ENCODE measurements at regions not wholly inside any gene's neighbourhood (a gene's known extent, or its start where the extent isn't known, plus 50 kb on each side); places are given as distances from the start of the nearest gene placed in this dataset.

- no peak for TF ChIP-seq POLR2AphosphoS5 (IDR thresholded peaks at IDR 0.05)
- TF ChIP-seq, protein P1, sequence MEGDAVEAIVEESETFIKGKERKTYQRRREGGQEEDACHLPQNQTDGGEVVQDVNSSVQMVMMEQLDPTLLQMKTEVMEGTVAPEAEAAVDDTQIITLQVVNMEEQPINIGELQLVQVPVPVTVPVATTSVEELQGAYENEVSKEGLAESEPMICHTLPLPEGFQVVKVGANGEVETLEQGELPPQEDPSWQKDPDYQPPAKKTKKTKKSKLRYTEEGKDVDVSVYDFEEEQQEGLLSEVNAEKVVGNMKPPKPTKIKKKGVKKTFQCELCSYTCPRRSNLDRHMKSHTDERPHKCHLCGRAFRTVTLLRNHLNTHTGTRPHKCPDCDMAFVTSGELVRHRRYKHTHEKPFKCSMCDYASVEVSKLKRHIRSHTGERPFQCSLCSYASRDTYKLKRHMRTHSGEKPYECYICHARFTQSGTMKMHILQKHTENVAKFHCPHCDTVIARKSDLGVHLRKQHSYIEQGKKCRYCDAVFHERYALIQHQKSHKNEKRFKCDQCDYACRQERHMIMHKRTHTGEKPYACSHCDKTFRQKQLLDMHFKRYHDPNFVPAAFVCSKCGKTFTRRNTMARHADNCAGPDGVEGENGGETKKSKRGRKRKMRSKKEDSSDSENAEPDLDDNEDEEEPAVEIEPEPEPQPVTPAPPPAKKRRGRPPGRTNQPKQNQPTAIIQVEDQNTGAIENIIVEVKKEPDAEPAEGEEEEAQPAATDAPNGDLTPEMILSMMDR (IDR thresholded peaks at IDR 0.05), result no peak
Observed at GRCh38 chr14:96630281-96630680, 128.1 kb downstream of the PAPOLA start.

All from gastroesophageal sphincter (tissue), 3 donors.